GM21717 (cell line): ENCODE measurements at regions not wholly inside any gene's neighbourhood (a gene's known extent, or its start where the extent isn't known, plus 50 kb on each side); places are given as distances from the start of the nearest gene placed in this dataset.
"Not testable (repeated sequence)": the region's sequence is repeated elsewhere in the genome, so short reads cannot be mapped to it uniquely, and the experiment has no call there.

Source experiments
- ATAC-seq: cut with Tn5 transposase; IDR thresholded peaks from one replicate; pipeline ENCODE4 v1.9.1; 2021; ENCODE audit warnings: mild to moderate bottlenecking, moderate library complexity; ENCODE audit not compliant: unreplicated experiment

- no peak for ATAC-seq
These were observed 1365.4 kb upstream of the RAG2 start for GRCh38 chr11:37963440-37963839.

GRCh38 chr11:37957717-37958116, 1359.7 kb upstream of the RAG2 start:
- ATAC-seq: no peak

GRCh38 chr11:37951996-37952395, 1354.0 kb upstream of the RAG2 start:
- ATAC-seq: no peak

GRCh38 chr11:37948258-37948657, 1350.2 kb upstream of the RAG2 start:
- no peak for ATAC-seq

GRCh38 chr11:37947821-37948220, 1349.8 kb upstream of the RAG2 start:
- no peak for ATAC-seq

GRCh38 chr11:37946155-37946766, 1348.2 kb upstream of the RAG2 start:
- peak; percentile 94 for ATAC-seq

GRCh38 chr11:37942081-37942480, 1344.0 kb upstream of the RAG2 start:
- no peak for ATAC-seq

GRCh38 chr11:37929100-37929653, 1331.1 kb upstream of the RAG2 start:
- no peak for ATAC-seq

GRCh38 chr11:37926772-37927171, 1328.7 kb upstream of the RAG2 start:
- no peak for ATAC-seq

GRCh38 chr11:37916331-37916730, 1318.3 kb upstream of the RAG2 start:
- ATAC-seq: no peak

- no peak for ATAC-seq
These were observed 1316.8 kb upstream of the RAG2 start for GRCh38 chr11:37914859-37915258.

GRCh38 chr11:37908219-37908548, 1310.1 kb upstream of the RAG2 start:
- no peak for ATAC-seq

GRCh38 chr11:37907436-37908218, 1309.6 kb upstream of the RAG2 start:
- ATAC-seq: no peak

GRCh38 chr11:37905707-37906417, 1307.8 kb upstream of the RAG2 start:
- no peak for ATAC-seq

- no peak for ATAC-seq
These were observed 1298.0 kb upstream of the RAG2 start for GRCh38 chr11:37896016-37896415.

GRCh38 chr11:37881741-37882140, 1283.7 kb upstream of the RAG2 start:
- no peak for ATAC-seq

- no peak for ATAC-seq
These were observed 1263.6 kb upstream of the RAG2 start for GRCh38 chr11:37861671-37862070.

GRCh38 chr11:37858806-37859537, 1260.9 kb upstream of the RAG2 start:
- ATAC-seq: not testable (repeated sequence)

GRCh38 chr11:37858398-37858797, 1260.4 kb upstream of the RAG2 start:
- no peak for ATAC-seq

GRCh38 chr11:37857726-37858125, 1259.7 kb upstream of the RAG2 start:
- no peak for ATAC-seq

- no peak for ATAC-seq
These were observed 1251.7 kb upstream of the RAG2 start for GRCh38 chr11:37849706-37850105.
